Neural crest cell (in vitro differentiated cells): ENCODE measurements at regions not wholly inside any gene's neighbourhood (a gene's known extent, or its start where the extent isn't known, plus 50 kb on each side); places are given as distances from the start of the nearest gene placed in this dataset.

Experiments
- DNase-seq: peaks from one replicate; pipeline ENCODE4 v3.0.0; 2021; ENCODE audit warnings: low read depth, mixed read lengths, low spot score
- H3K27ac Mint-ChIP-seq: one replicate; pipeline ENCODE4 v1.8.0; 2021; ENCODE audit warnings: mild to moderate bottlenecking, mixed read lengths; ENCODE audit not compliant: unreplicated experiment
- H3K27me3 Mint-ChIP-seq: 2 replicates; pipeline ENCODE4 v1.8.0; 2021; ENCODE audit warnings: low read depth, mild to moderate bottlenecking, mixed read lengths
- H3K36me3 Mint-ChIP-seq: 2 replicates; pipeline ENCODE4 v1.8.0; 2021; ENCODE audit warnings: low read depth, mild to moderate bottlenecking, mixed read lengths
- H3K4me1 Mint-ChIP-seq: 2 replicates; pipeline ENCODE4 v1.8.0; 2021; ENCODE audit warnings: mixed read lengths
- H3K4me3 Mint-ChIP-seq: one replicate; pipeline ENCODE4 v1.8.0; 2021; ENCODE audit warnings: mild to moderate bottlenecking, mixed read lengths
- H3K9me3 Mint-ChIP-seq: 2 replicates; pipeline ENCODE4 v1.8.0; 2021; ENCODE audit warnings: mixed read lengths
- TF ChIP-seq, protein P1 (sequence below): fragments of 200-600 bp; sonication (generic); conservative IDR thresholded peaks from 2 replicates; pipeline ENCODE4 v1.5.0; 2021; ENCODE audit warnings: antibody characterized with exemption, mild to moderate bottlenecking

GRCh38 chr16:86086471-86086870 lies 187.5 kb downstream of the IRF8 start:
- H3K4me3 Mint-ChIP-seq, result no peak overlapping the region
- H3K27ac Mint-ChIP-seq, result no peak overlapping the region
- peaks cover 16% of the 10 kb centered on the region for H3K4me1 Mint-ChIP-seq
- H3K27me3 Mint-ChIP-seq, result peaks cover 10% of the 10 kb centered on the region
- no peaks in the 10 kb centered on the region for H3K36me3 Mint-ChIP-seq
- TF ChIP-seq, protein P1, sequence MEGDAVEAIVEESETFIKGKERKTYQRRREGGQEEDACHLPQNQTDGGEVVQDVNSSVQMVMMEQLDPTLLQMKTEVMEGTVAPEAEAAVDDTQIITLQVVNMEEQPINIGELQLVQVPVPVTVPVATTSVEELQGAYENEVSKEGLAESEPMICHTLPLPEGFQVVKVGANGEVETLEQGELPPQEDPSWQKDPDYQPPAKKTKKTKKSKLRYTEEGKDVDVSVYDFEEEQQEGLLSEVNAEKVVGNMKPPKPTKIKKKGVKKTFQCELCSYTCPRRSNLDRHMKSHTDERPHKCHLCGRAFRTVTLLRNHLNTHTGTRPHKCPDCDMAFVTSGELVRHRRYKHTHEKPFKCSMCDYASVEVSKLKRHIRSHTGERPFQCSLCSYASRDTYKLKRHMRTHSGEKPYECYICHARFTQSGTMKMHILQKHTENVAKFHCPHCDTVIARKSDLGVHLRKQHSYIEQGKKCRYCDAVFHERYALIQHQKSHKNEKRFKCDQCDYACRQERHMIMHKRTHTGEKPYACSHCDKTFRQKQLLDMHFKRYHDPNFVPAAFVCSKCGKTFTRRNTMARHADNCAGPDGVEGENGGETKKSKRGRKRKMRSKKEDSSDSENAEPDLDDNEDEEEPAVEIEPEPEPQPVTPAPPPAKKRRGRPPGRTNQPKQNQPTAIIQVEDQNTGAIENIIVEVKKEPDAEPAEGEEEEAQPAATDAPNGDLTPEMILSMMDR, result no peak
- no peaks in the 10 kb centered on the region for H3K9me3 Mint-ChIP-seq
- no peak for DNase-seq

DNA sequence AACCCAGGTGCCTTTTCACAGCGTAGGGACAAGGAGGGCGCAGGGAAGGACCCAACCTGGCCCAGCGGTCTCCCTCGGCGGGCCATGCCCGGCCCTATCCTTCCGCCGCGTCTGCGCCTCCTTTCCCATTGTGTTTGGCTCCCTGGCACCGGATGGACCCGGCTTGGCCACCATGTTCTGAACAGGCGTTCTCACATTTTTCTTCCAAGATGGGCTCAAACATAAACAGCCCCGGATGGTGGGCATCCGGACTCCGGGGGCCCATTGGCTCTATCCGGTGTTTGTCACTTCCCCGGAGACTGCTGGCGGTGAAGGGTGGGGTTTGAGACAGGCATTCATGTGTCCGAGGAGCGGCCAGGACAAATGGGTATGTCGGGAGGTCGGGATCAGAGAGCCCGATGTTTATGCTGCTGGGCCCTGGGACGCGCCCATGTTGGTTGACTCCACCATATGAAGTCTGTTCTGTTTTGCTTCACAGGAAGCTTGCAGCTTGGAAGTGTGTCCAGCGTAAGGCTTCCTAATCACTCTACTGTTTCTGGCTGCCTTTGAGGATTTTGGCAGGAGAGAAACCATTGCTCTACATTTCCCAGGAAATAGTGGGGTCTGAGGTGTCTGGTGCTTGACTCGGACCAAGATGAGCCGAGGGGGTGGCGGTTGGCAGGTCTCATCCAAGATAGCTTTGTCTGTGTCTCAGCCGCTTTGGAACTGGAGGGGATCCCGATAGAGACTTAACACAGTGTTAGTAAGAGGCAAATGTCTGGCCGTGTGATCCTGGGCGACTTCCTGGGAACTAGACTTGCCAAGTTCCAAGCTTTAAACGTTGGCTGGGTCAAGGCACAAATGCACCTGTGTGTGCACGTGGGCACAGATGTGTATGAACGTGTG lies 188.3 kb downstream of the IRF8 start:
- H3K27ac Mint-ChIP-seq, result no peak overlapping the region
- H3K4me3 Mint-ChIP-seq, result no peak overlapping the region
- DNase-seq, result no peak
- H3K9me3 Mint-ChIP-seq, result no peaks in the 10 kb centered on the region
- no peaks in the 10 kb centered on the region for H3K36me3 Mint-ChIP-seq
- peaks cover 7% of the 10 kb centered on the region for H3K27me3 Mint-ChIP-seq
- peaks cover 13% of the 10 kb centered on the region for H3K4me1 Mint-ChIP-seq
- TF ChIP-seq, protein P1, result no peak

- H3K27ac Mint-ChIP-seq, result no peak overlapping the region
- H3K4me1 Mint-ChIP-seq, result peaks cover 11% of the 10 kb centered on the region
- no peaks in the 10 kb centered on the region for H3K36me3 Mint-ChIP-seq
- no peaks in the 10 kb centered on the region for H3K9me3 Mint-ChIP-seq
- no peak overlapping the region for H3K4me3 Mint-ChIP-seq
- no peak for DNase-seq
- TF ChIP-seq, protein P1, result no peak
- peaks cover 5% of the 10 kb centered on the region for H3K27me3 Mint-ChIP-seq
Observed at GRCh38 chr16:86087896-86088230, 188.9 kb downstream of the IRF8 start.

GRCh38 chr16:86088287-86088686 lies 189.3 kb downstream of the IRF8 start:
- no peaks in the 10 kb centered on the region for H3K9me3 Mint-ChIP-seq
- H3K4me3 Mint-ChIP-seq, result no peak overlapping the region
- H3K27ac Mint-ChIP-seq, result no peak overlapping the region
- H3K4me1 Mint-ChIP-seq, result peaks cover 11% of the 10 kb centered on the region
- no peaks in the 10 kb centered on the region for H3K36me3 Mint-ChIP-seq
- peaks cover 5% of the 10 kb centered on the region for H3K27me3 Mint-ChIP-seq
- TF ChIP-seq, protein P1, result no peak
- no peak for DNase-seq

DNA sequence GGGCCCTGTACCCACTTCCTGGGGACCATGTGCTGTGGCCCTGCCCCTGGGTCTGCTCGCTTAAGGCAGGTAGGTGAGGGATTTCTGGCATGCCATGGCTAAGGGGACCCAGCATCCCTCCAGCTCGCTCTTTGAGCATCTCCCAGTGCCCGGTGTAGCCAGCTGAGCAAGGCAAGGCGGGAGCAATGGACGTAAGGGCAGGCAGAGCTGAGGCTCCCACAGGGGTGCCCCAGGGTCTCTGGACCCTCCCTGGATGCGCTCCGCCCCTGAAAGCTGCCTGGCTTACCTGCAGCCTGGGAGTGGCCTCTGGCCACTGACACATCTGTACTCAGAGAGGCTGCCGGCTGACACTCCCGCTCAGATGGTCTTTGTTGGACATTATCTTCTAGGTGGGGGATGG lies 189.9 kb downstream of the IRF8 start:
- TF ChIP-seq, protein P1, result no peak
- no peaks in the 10 kb centered on the region for H3K36me3 Mint-ChIP-seq
- no peak overlapping the region for H3K27ac Mint-ChIP-seq
- H3K4me1 Mint-ChIP-seq, result peaks cover 11% of the 10 kb centered on the region
- H3K4me3 Mint-ChIP-seq, result no peak overlapping the region
- DNase-seq, result no peak
- H3K27me3 Mint-ChIP-seq, result no peaks in the 10 kb centered on the region
- H3K9me3 Mint-ChIP-seq, result no peaks in the 10 kb centered on the region
